NCI-H82 (cell line): ENCODE measurements at regions not wholly inside any gene's neighbourhood (a gene's known extent, or its start where the extent isn't known, plus 50 kb on each side); places are given as distances from the start of the nearest gene placed in this dataset.
"Not testable (repeated sequence)": the region's sequence is repeated elsewhere in the genome, so short reads cannot be mapped to it uniquely, and the experiment has no call there.

Source experiments
- DNase-seq: peaks from one replicate; lab custom pipeline; 2025; lab: John Stamatoyannopoulos, UW

DNA sequence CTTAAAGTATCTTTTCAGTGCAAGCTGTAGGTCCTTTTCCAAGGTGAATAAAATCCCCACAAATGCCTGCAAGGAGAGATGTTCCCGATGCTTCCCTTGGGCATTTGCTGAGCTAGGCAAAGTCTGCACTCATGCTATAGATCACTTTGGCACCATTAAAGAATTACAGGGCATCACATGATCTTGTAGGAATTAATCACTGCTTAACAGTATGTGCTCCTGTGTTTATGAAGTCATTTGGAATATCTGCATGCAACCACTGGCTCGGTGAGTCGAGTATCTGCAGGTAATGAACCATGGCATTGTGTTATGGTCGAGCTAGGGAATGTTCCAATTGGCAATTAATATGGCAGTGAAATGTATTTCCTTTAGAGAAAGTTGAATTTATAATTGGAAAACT is 615.1 kb downstream of the TLE1 start:
- peak; percentile 10 for DNase-seq

DNA sequence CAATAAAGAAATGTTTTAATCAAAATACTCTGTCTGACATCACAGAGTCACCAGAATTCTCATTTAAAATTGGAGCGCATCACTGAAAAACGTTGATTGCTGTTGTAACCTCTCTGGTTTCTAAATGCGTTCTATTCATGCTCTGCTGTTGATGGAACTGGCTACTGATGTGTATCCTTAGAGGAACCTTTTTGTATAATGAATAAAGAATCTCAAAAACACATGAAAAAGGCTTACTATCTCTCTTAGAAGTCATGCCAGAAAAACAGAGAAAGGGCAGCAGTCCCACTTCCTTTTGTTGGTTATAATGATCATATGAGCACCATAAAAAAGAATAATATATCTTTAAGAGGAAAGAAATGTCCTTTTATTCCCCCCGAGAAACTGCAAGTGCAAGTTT is 615.5 kb downstream of the TLE1 start:
- no peak for DNase-seq

DNA sequence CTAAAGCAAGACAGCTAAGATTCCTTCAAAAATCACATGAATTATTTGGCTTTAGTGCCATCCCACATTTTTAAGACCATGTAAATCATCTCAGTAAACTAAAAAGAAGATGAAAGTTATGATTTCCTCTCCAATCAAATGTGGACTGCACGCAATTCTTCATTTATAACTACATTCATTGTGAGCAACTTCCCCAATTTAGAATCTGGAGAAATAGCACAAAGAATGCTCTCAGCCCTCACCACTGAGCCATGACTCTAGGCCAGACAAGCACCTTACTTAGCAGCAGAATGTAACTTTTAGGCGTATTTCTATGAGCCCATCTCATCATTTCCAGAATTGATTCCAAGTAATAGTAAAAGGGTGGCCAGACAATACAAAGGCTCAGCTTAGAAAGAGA is 616.6 kb downstream of the TLE1 start:
- no peak for DNase-seq

DNA sequence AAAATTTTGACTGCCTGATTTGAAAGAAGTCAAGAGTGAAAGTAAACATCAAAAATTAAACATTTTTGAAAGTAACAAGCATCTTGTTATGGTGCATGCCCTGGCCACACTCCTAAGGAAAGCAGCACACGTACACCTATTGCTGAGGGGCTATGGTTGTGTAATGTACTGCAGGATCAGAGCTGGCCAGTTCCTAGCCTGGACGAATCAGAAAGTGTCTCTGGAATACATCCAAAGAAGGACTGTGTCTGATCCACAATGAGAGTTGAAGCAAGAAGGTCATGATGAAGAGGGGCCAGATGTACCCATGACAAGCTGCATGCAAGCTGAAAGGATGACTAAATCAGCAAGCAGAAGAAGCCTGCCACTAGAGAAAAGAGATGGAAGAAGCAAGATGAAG is 618.2 kb downstream of the TLE1 start:
- no peak for DNase-seq

DNA sequence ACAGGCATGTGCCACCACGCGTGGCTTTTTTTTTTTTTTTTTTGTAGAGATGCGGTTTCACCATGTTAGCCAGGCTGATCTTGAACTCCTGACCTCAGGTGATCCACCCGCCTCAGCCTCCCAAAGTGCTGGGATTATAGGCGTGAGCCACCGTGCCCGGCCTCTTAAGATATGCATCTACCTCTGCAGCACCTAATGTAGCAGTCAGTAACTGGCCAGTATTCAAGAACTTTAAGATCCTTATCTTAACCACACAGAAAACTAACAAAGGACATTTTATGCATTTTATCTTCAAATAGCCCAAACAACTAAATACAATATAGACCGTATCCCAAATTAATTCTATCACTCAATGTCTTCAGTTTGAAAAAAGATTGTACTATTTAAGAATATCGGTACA is 618.7 kb downstream of the TLE1 start:
- no peak for DNase-seq

DNA sequence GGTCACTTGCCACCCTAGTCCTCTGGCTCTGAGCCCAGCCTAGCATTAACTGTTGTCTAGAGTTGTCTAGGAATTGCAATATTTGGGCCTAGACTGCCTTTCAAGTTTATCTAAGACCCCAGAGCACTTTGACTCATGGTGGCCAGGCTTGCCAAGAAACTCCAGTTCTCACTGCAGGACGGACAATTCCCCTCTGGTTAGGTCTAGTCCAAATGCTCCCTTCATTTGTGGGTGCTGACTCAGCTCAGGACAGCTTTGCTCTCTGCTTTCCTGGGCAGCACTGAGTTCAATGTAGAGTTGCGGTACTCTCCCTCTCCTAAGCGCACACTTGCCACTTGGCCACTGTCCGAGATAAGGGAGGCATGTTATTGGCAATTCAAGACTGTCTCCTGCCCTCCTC is 619.4 kb downstream of the TLE1 start:
- DNase-seq = no peak

DNA sequence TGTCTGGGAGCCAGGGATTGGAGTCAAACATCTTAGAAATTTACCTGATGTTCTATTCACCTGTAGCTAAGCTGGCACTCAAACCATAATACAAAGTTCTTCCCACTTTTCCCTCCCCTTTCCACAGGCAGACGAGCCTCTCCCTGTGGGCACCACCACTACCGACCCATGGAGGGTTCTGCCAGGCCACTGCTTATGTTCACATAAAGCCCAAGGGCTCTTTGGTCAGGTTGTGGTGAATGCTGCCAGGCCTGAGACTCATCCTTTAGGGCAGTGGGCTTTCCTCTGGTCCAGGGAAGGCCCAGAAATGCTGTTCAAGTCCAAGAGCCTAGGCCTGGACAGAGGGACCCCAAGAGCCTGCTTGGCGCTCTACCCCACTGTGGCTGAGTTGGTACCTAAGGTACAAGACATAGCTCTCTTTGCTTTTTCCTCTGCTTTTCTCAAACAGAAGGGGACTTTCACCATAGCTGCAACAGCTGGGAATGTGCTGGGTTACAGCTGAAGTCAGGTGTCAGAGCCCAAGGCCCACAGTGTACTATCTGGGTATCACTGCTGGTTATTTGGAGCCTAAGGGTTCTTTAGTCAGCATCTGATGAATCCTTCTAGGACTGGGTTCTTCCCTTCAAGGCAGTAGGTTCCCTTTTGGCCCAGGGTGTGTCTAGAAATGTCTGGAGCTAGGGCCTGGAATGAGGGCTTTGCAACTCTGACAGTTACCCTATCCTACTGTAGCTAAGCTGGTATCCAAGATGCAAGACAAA is 620.1 kb downstream of the TLE1 start:
- no peak for DNase-seq

DNA sequence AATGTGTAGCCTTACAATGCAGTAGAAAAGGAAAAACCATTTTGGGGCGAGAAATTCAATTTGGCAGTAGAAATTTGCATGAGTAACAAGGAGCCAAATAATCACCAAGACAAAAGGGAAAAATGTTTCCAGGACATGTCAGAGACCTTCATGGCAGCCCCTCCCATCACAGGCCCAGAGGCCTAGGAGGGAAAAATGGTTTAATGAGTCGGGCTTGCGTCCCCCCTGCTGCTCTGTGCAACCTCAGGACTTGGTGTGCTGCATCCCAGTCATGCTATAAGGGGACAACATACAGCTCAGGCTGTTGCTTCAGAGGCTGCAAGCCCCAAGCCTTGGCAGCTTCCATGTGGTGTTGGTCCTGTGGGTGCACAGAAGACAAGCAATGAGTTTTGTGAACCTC is 626.4 kb downstream of the TLE1 start:
- not testable (repeated sequence) for DNase-seq

DNA sequence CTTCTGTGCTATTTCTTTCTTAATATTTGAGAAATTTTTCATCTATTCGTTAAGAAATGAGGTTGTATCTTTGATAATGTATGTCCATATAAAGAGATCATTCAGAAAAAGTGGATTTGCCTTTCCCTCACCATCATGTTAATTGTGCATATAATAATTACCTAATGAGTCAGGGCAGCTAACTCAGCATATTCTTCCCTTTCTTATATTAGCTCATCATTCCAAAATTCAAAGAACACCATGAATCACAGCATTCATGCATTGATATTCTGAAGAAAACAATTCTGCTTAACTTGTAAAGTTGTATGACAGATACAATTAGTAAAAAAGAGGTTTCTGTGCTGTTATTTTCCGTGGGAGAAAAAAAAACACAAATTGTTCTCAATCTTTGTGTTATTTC is 630.6 kb downstream of the TLE1 start:
- DNase-seq = no peak

DNA sequence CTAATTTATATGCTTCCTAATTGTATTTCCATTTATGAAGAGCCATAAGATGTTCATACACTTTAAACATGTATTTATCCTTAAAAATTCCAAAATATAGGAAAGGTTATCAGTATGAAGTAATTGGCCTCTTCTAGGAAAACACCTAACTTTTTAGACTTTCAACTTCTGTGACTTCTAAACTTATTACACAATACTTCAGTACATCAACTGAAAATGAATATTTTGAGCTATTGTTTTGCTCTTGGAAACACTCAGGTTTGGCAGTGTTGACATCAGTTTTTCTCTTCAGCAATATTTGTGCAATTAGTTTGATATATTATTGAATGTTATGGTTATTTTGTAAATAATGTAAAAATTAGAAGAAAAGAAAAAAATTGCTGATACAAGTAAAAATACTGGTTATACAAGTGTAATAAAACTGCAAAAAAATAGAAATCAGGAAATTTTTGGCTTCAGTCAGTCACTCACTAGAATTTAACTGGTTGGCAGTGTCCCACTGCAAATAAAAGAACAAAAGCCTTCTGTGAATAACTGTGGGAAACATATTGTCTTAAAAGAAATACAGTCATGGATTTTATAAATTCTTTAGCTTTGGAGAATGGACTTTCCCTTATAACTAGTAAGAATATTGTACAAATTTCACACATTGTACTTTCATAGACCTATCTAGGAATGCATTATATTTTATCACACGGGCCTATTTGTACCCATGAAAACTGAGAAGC is 635.9 kb downstream of the TLE1 start:
- no peak for DNase-seq

DNA sequence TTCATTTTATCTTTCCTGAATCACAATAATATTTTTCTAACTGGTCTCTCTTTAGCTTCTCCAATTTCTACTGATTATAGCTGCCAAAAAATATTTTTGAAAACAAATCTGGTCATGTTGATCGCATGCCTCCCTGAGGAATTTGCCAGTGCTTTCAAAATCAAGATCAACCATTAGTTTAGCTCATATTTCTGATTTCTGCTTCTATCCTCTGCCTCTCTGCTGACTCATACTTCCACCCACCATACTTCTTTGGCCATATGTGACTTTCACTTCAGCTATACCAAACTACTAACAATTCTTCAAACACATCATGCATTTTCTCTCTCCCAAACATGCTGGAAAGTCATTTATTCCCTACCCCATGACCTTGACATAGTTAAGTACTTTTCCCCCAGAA is 636.5 kb downstream of the TLE1 start:
- no peak for DNase-seq

DNA sequence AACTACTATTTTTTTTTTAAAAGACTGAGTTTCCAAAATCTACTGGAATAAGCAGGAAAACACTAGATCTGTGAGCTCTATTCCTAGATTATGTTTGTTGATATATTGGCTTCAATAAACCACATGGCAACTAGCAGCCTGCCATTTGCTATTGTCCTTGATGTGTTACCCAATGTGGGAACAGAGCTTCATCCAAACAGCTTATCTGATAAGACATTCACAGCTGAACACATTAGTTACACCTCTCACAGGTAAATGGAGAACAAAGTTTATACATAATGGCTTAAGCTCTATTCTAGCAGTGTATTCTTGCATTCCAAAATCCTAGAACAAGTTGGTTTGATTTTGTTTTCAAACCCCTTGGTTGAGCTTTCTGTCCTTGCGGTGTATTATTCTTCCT is 642.1 kb downstream of the TLE1 start:
- DNase-seq = no peak

DNA sequence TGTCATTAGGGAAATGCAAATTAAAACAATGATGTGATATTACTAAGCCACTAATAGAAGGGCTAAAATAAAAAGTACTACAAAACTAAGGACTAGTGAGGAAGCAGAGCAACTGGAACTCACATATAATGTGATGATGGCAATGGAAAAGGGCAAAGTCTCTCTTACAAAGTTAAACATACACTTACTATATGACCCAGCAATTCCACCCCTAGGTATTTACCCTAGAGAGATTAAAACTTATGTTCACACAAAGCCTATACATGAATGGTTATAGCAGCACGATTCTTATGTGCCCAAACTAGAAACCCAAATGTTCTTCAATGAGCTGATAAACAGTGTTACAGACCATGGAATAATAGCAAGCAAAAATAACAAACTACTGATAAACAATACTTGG is 643.7 kb downstream of the TLE1 start:
- DNase-seq = no peak

DNA sequence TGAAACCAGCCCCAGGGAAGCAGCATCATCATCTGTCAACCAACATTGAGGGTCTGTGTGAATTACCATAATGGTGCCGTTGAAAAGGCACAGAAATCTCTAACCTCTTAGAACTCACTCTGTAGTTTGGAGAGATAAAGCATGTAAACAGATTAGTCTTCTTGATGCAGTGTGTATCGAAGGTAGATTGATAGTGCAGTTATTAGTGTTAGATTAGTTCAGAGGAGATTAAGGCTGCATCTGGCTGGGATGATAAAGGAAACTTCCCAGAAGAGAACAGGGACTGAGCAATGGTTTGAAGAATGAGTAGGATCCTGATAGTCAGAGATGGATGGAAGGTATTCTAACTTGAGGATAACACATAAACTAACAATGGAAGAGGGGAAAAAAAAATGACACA is 651.5 kb downstream of the TLE1 start:
- peak; percentile 76 for DNase-seq

DNA sequence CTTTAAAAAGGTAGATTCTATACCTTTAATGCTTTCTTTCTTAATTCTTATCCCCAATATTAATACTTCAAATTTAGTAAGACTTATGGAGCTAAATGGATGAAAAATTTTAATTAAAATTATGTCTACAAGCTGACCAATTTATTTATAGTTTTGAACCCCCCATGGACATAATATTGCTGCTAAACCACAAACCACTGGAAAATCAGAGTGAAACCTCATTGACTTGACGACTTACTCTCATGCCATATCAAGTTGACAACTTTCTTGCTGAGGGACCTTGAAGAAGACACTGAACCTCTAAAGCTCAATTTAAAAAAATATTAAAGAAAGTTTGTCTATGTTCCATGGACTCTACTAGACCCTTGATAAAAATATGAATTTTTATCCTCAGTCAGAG is 653.7 kb downstream of the TLE1 start:
- DNase-seq = no peak

DNA sequence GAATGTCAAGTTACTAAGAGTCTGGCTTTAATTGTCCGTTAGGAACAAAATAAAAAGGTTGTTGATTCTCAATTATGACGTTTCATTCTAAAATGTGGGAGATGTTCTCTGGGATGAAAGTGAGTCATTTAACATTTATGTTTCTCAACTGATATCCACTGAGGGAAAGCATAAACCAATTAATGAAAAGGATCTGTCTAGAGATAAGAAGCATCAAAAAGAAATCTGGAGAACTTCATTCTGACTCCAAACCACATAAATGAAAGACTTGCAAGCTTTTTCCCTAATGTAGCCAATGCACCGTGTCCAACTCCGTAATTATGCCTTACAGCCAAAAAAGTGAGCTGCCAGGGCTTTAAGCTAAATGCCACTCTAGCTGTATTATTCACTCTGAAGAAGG is 654.2 kb downstream of the TLE1 start:
- DNase-seq = no peak

DNA sequence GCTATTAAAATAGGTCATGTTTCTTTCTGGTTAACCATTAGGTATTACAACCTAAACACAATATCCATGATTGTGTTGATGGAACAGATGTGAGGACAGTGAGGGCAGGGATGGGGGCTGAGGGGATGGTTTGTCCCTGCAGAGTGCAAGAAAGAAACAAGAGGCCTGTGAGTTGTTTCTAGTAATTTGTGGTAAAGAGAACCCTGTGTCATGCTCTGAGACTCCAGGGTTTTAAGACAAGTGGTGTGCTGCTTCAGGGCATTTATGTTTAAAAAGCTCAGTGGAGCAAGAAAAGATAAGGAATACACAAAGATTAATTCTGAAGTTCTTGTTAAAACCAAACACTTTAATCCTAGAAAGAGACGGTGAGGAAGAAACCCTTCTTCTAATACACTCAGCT is 656.5 kb downstream of the TLE1 start:
- no peak for DNase-seq

DNA sequence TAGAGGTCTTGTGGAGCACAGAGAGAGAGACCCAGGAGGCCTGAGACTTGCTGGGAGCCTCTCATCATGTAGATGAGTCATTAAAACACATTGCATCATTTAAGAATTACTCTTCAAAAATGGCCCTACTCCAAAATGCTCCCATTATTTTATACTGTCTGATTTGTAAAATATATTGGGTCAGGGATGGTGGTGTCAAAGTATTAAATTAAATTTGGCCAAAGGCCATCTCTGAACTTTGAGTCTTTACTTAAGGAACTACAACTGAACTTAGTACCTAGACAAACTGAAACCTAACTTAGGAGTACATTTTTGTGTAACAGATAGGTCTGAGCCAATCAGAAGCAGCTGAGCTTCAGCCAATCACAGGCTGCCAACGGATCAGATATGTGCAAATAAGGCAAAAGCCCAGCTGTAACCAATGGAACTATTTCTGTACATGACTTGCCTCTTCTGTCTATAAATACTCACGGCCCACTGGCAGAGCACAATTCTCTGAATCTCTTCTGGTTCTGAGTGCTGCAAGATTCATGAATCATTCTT is 657.2 kb downstream of the TLE1 start:
- no peak for DNase-seq

DNA sequence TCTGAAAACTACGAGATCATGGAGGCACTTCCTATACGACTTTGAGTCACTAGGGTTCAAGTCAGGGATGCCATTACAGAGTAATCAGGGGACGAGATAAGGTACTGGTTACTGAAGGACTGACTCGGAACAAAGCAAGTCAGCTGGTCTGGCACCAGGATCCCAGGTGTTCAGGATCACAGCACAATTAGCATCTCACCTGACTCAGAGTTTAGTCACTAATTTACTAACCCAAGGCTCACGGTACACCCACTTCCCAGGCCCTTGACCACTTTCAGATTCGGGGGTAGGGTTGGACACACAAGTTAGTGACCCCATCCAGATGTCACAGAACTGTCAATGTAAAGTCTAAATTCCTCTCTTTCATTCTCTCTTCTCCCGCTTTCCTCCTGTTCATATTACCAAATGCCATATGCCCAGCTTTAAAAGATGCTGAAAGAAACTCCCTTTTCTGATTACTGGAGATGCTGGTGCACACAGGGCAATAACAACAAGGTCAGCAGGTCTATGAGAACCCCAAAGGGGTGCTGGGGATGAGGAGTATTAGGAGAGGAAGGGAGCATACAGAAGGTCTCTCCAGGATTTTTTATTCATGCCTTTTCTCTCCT is 657.8 kb downstream of the TLE1 start:
- no peak for DNase-seq

DNA sequence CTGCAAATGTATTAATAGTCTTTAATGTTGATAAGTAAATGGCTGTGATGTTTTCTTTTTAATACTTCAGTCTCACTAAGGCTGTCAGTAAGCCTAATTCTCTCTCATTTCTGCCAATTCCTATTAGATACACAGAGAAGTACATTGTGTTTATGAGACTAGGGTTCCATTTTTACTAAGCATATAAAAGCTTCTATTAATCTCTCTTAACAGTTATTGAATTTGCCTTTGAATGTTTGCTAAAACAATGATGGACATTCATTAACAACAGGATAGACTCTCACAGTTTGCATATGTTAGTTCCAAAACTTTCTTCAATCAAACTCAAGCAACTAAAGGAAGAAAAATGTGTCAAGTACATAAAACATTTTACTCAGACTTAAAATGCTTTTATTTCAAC is 659.3 kb downstream of the TLE1 start:
- DNase-seq = no peak

DNA sequence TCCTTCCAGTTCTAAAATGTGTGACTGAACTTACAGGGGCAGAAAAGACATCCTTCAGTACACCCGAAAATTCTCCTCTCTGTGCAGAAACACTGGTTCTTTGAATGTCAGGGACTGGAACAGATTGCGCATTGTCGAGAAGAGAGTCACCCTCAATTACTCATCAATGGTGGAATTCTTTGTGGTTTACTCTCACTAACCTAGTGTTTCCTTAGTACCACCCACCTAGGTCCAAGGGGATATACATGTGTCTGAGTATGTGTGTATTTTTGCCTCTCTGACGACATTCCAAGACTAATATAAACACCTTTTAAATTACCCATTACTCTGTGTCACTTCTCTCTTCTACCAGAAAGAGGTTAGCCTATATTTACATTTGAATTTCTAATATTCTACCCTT is 660.8 kb downstream of the TLE1 start:
- DNase-seq = no peak

DNA sequence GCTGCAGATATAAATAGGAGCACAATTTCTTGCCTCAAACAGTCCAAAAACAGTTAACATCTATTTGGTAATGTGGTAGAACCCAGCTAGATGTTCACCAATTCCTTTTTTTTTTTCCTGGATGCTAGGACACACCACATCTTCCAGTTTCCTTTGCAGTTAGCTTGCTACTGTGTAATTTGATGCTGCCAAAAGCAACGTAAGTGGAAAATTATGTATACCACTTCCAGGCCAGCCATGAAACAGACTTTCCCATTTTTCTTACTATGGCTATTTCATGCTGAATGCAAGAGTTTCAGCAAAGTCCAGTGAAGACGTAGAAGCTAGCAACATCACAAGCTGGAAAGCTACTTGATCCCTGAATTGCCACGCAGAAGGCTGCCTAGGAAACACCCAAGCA is 667.2 kb downstream of the TLE1 start:
- no peak for DNase-seq

DNA sequence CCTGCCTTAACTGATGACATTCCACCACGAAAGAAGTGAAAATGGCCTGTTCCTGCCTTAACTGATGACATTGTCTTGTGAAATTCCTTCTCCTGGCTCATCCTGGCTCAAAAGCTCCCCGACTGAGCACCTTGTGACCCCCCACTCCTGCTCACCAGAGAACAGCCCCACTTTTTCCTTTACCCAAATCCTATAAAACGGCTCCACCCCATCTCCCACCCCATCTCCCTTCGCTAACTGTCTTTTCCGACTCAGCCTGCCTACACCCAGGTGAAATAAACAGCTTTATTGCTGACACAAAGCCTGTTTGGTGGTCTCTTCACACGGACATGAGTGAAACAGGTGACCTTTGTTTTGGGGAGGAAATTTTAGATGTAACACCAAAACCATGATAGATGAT is 674.4 kb downstream of the TLE1 start:
- DNase-seq = not testable (repeated sequence)
